HepG2 (cell line): ENCODE measurements at regions not wholly inside any gene's neighbourhood (a gene's known extent, or its start where the extent isn't known, plus 50 kb on each side); places are given as distances from the start of the nearest gene placed in this dataset.

ENCODE experiments used
- ZNF121 ChIP-seq: sonication (generic); formaldehyde crosslinking; IDR thresholded peaks from 2 replicates; pipeline ENCODE4 v1.5.0; 2020; ENCODE audit warnings: mild to moderate bottlenecking, missing genetic modification reagents
- TF ChIP-seq, protein P1 (sequence below): sonication (generic); formaldehyde crosslinking; IDR thresholded peaks from 2 replicates; pipeline ENCODE4 v1.5.0; 2020; ENCODE audit warnings: mild to moderate bottlenecking, missing genetic modification reagents, moderate library complexity

DNA sequence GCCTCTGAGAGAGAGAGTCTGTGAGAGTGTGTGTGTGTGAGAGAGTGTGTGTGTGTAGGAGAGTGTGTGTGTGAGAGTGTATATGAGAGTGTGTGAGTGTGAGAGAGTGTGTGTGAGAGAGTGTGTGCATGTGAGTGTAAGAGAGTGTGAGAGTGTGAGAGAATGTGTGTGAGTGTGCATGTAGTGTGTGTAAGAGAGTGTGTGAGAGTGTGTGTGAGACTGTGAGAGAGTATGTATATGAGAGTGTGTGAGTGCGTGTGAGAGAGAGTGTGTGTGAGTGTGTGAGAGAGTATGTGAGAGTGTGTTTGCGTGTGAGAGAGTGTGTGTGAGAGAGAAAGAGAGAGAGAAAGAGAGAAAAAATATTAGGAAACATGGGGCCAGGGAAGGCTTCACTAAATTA lies 588.3 kb upstream of the SGCD start:
- TF ChIP-seq, protein P1, sequence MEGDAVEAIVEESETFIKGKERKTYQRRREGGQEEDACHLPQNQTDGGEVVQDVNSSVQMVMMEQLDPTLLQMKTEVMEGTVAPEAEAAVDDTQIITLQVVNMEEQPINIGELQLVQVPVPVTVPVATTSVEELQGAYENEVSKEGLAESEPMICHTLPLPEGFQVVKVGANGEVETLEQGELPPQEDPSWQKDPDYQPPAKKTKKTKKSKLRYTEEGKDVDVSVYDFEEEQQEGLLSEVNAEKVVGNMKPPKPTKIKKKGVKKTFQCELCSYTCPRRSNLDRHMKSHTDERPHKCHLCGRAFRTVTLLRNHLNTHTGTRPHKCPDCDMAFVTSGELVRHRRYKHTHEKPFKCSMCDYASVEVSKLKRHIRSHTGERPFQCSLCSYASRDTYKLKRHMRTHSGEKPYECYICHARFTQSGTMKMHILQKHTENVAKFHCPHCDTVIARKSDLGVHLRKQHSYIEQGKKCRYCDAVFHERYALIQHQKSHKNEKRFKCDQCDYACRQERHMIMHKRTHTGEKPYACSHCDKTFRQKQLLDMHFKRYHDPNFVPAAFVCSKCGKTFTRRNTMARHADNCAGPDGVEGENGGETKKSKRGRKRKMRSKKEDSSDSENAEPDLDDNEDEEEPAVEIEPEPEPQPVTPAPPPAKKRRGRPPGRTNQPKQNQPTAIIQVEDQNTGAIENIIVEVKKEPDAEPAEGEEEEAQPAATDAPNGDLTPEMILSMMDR (CRISPR knock-in tag) = no peak
- TF ChIP-seq ZNF121 (CRISPR knock-in tag) = no peak
